AG04450 (cell line): ENCODE measurements at regions not wholly inside any gene's neighbourhood (a gene's known extent, or its start where the extent isn't known, plus 50 kb on each side); places are given as distances from the start of the nearest gene placed in this dataset.

Experiments
- CTCF ChIA-PET: fragments of 300-600, 350-600 bp; formaldehyde crosslinking; extraction: SDS; loops from one replicate; lab custom pipeline; 2022; ENCODE audit warnings: antibody characterized with exemption, inconsistent platforms; lab: Charles Lee
- POLR2A ChIA-PET: fragments of 350-600 bp; formaldehyde crosslinking; extraction: SDS; loops from one replicate; lab custom pipeline; 2021; ENCODE audit warnings: antibody characterized with exemption, inconsistent platforms; lab: Yijun Ruan, JAX
- DNase-seq: peaks from one replicate; pipeline ENCODE4 v3.0.0-alpha.2; 2011; ENCODE audit warnings: low read depth, low spot score
- H3K27ac ChIP-seq: one replicate; pipeline ENCODE4 v1.5.1; 2012; ENCODE audit warnings: low read depth, low read length, control low read depth
- H3K27me3 ChIP-seq: one replicate; pipeline ENCODE4 v1.6.0; 2012; ENCODE audit warnings: low read length; ENCODE audit not compliant: control insufficient read depth, insufficient read depth
- H3K4me3 ChIP-seq: 2 replicates; pipeline ENCODE4 v1.5.1; 2011; ENCODE audit warnings: mild to moderate bottlenecking, low read depth, low read length, control low read depth
- H3K9me3 ChIP-seq: 2 replicates; pipeline ENCODE4 v1.5.1; 2012; ENCODE audit warnings: low read length; ENCODE audit not compliant: control insufficient read depth, insufficient read depth
- TF ChIP-seq, protein P1 (sequence below): IDR thresholded peaks from 2 replicates; pipeline ENCODE4 v1.5.1; 2011; ENCODE audit warnings: low read depth, low read length, control low read depth, inconsistent platforms

- DNase-seq: no peak
- ChIA-PET CTCF (no interaction called here), POLR2A (no interaction called here)
- no peak overlapping the region for H3K4me3 ChIP-seq
- no peak overlapping the region for H3K27ac ChIP-seq
- TF ChIP-seq, protein P1, sequence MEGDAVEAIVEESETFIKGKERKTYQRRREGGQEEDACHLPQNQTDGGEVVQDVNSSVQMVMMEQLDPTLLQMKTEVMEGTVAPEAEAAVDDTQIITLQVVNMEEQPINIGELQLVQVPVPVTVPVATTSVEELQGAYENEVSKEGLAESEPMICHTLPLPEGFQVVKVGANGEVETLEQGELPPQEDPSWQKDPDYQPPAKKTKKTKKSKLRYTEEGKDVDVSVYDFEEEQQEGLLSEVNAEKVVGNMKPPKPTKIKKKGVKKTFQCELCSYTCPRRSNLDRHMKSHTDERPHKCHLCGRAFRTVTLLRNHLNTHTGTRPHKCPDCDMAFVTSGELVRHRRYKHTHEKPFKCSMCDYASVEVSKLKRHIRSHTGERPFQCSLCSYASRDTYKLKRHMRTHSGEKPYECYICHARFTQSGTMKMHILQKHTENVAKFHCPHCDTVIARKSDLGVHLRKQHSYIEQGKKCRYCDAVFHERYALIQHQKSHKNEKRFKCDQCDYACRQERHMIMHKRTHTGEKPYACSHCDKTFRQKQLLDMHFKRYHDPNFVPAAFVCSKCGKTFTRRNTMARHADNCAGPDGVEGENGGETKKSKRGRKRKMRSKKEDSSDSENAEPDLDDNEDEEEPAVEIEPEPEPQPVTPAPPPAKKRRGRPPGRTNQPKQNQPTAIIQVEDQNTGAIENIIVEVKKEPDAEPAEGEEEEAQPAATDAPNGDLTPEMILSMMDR: no peak
- peaks cover 24% of the 10 kb centered on the region for H3K9me3 ChIP-seq
- H3K27me3 ChIP-seq: no peaks in the 10 kb centered on the region
Measured at GRCh38 chr4:161247831-161248230, 916.0 kb downstream of the FSTL5 start.

DNA sequence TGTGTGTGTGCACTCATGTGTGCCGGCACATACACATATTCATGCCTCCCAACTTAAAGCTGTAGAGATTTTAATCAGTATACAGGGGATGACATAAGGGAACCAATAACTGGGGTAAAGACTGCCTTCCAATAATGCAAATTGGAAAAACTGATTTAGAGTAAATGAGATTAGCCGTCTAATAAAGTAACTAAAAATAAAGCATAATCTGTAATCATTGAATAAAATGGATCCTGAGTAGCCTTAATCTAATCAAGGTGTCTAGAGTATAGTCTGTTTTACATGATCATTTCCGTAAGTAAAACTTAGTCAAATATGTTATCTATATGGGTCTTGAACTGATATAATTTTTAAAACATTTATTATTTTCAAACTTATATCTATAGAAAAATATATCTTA lies 925.8 kb downstream of the FSTL5 start:
- TF ChIP-seq, protein P1: no peak
- DNase-seq: no peak
- H3K9me3 ChIP-seq: no peaks in the 10 kb centered on the region; the same call in 1 of the 2 replicates
- ChIA-PET POLR2A (no interaction called here), CTCF (no interaction called here)
- H3K4me3 ChIP-seq: no peak overlapping the region
- no peak overlapping the region for H3K27ac ChIP-seq
- H3K27me3 ChIP-seq: no peaks in the 10 kb centered on the region

DNA sequence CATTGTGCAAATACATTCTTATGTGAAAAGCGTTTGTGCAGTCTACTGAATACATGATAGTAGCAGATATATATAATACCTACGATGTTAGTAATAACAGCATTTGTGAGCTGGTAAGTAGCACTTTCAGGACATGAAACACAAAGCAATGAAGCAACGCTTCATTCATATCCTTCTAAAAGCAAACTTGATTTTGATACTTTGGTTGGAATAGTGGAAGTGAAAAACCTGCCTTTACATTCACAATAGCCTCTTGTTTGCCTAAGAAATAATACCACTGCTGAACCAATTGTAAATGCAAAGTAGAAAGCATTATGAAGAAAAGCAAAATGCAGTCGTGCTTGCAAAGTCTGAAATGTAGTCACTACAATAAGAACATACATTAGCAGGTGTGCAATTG lies 926.3 kb downstream of the FSTL5 start:
- DNase-seq: no peak
- no peaks in the 10 kb centered on the region; the same call in 1 of the 2 replicates for H3K9me3 ChIP-seq
- H3K4me3 ChIP-seq: no peak overlapping the region
- H3K27ac ChIP-seq: no peak overlapping the region
- CTCF ChIA-PET: no interaction called here
- TF ChIP-seq, protein P1: no peak
- POLR2A ChIA-PET: no interaction called here
- H3K27me3 ChIP-seq: no peaks in the 10 kb centered on the region

DNA sequence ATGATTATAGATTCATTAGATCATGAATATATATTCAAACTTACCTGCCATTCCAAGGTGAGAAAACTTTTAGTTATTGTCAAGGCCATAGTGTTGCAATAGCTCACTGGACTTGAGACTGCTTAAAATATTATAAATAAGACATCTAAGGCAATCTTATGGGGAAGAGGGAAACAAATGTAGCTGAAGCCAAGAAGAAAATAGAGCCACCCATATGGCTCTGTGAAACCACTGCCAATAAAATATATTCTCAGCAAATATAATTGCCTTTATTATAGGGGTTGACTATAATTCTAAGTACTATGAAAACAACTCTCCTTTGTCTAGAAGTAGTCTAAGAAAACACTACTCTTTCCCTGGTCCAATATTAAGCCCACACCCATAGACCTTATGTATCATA lies 938.5 kb downstream of the FSTL5 start:
- POLR2A ChIA-PET: no interaction called here
- H3K27ac ChIP-seq: no peak overlapping the region
- CTCF ChIA-PET: no interaction called here

DNA sequence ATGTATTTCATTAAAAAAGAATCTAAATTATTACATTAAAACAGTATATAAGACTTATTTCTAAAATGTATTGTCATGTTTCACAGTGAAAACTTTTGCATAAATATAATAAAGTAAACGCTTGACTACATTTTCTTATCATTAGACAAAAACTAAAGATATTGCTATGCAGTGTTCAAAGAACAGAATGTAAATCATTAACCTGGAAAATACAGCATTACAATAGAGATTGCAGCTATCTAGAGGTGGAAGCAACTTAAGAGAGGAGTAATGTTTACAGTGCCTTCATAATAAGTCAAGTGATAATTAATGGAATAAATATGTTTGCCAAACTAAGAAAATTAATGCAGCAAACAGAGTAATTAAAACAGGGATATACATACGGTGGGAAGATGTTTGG lies 940.9 kb downstream of the FSTL5 start:
- Histone ChIP-seq H3K4me3 (no peak overlapping the region), H3K9me3 (peaks cover 11% of the 10 kb centered on the region; the same call in 1 of the 2 replicates), H3K27ac (no peak overlapping the region), H3K27me3 (no peaks in the 10 kb centered on the region)
- ChIA-PET CTCF (no interaction called here), POLR2A (no interaction called here)
- TF ChIP-seq, protein P1: no peak
- no peak for DNase-seq

More for the DNA sequence above, 938.5 kb downstream of the FSTL5 start:
- Histone ChIP-seq H3K4me3 (no peak overlapping the region), H3K9me3 (peaks cover 8% of the 10 kb centered on the region), H3K27me3 (no peaks in the 10 kb centered on the region)
- DNase-seq: no peak
- TF ChIP-seq, protein P1: no peak
